H1 (cell line): ENCODE measurements at regions not wholly inside any gene's neighbourhood (a gene's known extent, or its start where the extent isn't known, plus 50 kb on each side); places are given as distances from the start of the nearest gene placed in this dataset.

Source experiments
- CBX8 ChIP-seq: fragments of 300-800, 300-1000 bp; sonication (generic); IDR thresholded peaks from 2 replicates; pipeline ENCODE4 v1.7.1; 2016; ENCODE audit warnings: low read depth, low read length, borderline replicate concordance

DNA sequence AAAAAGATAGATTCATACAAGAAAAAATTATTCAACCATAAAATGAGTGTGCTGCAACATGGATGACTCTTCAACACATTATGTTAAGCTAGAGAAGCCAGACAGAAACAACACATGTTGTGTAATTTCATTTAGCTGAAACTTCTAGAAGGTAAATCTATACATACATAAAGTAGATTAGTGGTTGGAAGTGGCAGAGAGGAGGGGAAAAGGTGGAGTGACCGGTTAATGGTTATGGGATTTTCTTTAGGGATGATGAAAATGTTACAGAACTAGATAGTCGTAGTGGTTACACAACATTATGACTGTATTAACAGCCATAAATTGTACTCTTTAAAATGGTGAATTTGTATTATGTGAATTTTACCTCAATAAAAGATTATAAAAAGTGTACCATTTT lies 304.1 kb upstream of the SLC35B3 start (continued):
- TF ChIP-seq CBX8 = no peak
